Uterus (tissue), 2 donors: ENCODE measurements at regions not wholly inside any gene's neighbourhood (a gene's known extent, or its start where the extent isn't known, plus 50 kb on each side); places are given as distances from the start of the nearest gene placed in this dataset.

Source experiments
- CTCF ChIP-seq, 4 experiments: fragments of 200-600 bp in 2 of 4; fragments of 450-650 bp in 2 of 4; sonication (generic) in 2 of 4; IDR thresholded peaks; one replicate each; pipeline ENCODE4 v1.5.1; 2016 to 2019; ENCODE audit warnings: antibody characterized with exemption in 4 of 4, mild to moderate bottlenecking in 2 of 4, moderate library complexity in 1 of 4
- POLR2A ChIP-seq, 2 donors: fragments of 450-650 bp; IDR thresholded peaks; one replicate each; pipeline ENCODE4 v1.6.1; 2016; ENCODE audit warnings: antibody characterized with exemption in 2 of 2, mild to moderate bottlenecking in 1 of 2, moderate library complexity in 1 of 2

- TF ChIP-seq CTCF (IDR thresholded peaks at IDR 0.05) (no peak), POLR2A (IDR thresholded peaks at IDR 0.05) (no peak)
Measured at GRCh38 chr6:78059171-78059570, 406.3 kb downstream of the MEI4 start.
